ENCODE measurements at regions not wholly inside any gene's neighbourhood (a gene's known extent, or its start where the extent isn't known, plus 50 kb on each side); places are given as distances from the start of the nearest gene placed in this dataset.
"Not testable (repeated sequence)": the region's sequence is repeated elsewhere in the genome, so short reads cannot be mapped to it uniquely, and the experiment has no call there.

DNA sequence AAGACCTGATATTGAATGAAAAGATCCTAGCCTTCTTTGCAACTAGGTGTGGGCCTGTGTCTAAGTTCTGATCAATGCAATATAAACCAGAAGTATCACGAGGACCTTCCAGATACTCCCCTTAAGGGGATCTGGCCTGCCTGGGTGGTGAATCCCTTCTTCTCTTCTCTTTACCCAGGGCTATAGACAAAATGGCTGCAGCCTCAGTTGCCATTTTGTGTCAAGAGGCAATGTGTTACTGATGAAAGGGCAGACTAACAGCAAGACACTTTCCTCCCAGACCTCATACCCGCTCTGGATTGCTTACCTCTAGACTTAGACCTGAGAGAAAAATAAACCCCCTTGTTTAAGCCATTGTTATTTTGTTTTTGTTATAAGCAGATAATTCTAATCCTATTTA, 84.5 kb upstream of the CHD6 start:
- H3K4me1 Mint-ChIP-seq: peaks cover 3% of the 10 kb centered on the region
- H3K27me3 Mint-ChIP-seq: peaks cover 3% of the 10 kb centered on the region
- ATAC-seq (no peak), DNase-seq (no peak)
- no peak overlapping the region for H3K4me3 Mint-ChIP-seq
- no peak overlapping the region for H3K27ac Mint-ChIP-seq
- no peaks in the 10 kb centered on the region for H3K9me3 Mint-ChIP-seq

DNA sequence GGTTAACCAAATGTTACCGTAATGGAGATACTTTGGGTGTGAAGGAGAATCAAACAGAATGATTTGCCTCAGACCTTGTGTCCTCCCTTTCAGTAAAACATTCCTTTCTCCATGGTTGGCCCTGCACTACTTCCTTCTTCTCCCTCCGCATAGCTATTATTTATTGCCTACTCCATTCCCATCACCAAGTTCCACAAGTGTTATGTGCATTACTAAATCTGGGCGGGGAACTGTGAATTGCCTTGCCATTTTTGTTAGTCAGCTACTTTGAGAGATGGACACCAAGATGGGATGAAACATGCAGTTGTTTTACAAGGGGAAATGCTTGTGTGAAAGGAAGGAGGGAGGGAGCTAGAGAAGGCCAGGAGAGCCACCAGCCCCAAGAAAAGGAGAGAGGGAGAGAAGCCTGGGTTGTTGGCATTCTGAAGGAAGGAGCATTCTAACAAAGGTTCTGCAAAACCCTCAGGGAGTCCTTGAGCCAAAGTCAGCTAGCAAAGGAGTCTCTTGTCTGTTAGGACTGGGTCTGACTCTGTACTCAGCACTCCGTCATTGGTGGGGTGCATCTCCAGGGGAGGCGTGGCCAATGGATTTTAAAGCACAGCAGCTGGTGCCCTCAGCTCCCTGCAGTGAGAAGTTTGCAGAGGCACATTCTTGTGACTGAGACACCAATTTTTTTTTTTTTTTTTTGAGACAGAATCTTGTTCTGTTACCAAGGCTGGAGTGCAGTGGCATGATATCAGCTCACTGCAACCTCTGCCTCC, 83.6 kb upstream of the CHD6 start:
- peaks cover 6% of the 10 kb centered on the region for H3K4me1 Mint-ChIP-seq
- ATAC-seq (no peak), DNase-seq (no peak)
- peaks cover 7% of the 10 kb centered on the region for H3K27me3 Mint-ChIP-seq
- no peak overlapping the region for H3K4me3 Mint-ChIP-seq
- no peaks in the 10 kb centered on the region for H3K9me3 Mint-ChIP-seq
- H3K27ac Mint-ChIP-seq: no peak overlapping the region

GRCh38 chr20:41699673-41700072, 81.5 kb upstream of the CHD6 start:
- H3K4me1 Mint-ChIP-seq, H3K4me3 Mint-ChIP-seq, H3K9me3 Mint-ChIP-seq, H3K27ac Mint-ChIP-seq, H3K27me3 Mint-ChIP-seq, ATAC-seq, DNase-seq: not testable (repeated sequence)

GRCh38 chr20:41697861-41698559, 79.8 kb upstream of the CHD6 start:
- no peak overlapping the region for H3K27ac Mint-ChIP-seq
- peaks cover 19% of the 10 kb centered on the region for H3K4me1 Mint-ChIP-seq
- peak in 1 of 2 donors; percentile 17 for DNase-seq

DNA sequence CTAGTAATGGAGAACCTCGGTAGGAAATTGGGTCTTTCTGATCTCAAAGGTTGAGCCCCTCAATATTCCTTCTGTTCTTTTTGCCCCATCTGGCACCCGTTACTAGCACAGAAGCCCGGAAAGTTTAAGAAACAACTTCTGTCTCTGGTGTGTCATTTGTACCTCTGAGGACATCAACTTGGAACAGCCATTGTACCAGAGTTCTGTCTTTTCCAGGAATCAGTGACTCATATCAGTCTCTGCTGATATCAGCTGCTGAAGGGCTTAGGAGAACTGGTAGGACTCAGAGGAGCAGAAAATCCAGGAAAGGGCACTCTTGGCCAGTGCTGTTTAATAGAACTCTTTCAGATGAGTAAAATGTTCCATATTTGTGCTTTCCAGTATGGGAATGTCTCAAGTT, 78.3 kb upstream of the CHD6 start:
- no peak overlapping the region for H3K27ac Mint-ChIP-seq
- peaks cover 7% of the 10 kb centered on the region for H3K27me3 Mint-ChIP-seq
- DNase-seq (no peak), ATAC-seq (no peak)
- no peak overlapping the region for H3K4me3 Mint-ChIP-seq
- H3K4me1 Mint-ChIP-seq: peaks cover 25% of the 10 kb centered on the region
- no peaks in the 10 kb centered on the region for H3K9me3 Mint-ChIP-seq

More at GRCh38 chr20:41697861-41698559, 79.8 kb upstream of the CHD6 start:
- peaks cover 7% of the 10 kb centered on the region for H3K27me3 Mint-ChIP-seq
- H3K9me3 Mint-ChIP-seq: no peaks in the 10 kb centered on the region
- no peak for ATAC-seq
- H3K4me3 Mint-ChIP-seq: no peak overlapping the region

GRCh38 chr20:41694796-41695195, 76.6 kb upstream of the CHD6 start:
- peak overlapping the region in 1 of 2 donors; percentile 24 for H3K4me3 Mint-ChIP-seq
- H3K27ac Mint-ChIP-seq: no peak overlapping the region
- peaks cover 25% of the 10 kb centered on the region for H3K4me1 Mint-ChIP-seq
- no peak for DNase-seq
- ATAC-seq: no peak
- H3K27me3 Mint-ChIP-seq: peaks cover 7% of the 10 kb centered on the region
- H3K9me3 Mint-ChIP-seq: no peaks in the 10 kb centered on the region

GRCh38 chr20:41693136-41693979, 75.2 kb upstream of the CHD6 start:
- Mint-ChIP-seq H3K4me1 (peaks cover 25% of the 10 kb centered on the region), H3K27me3 (peaks cover 7% of the 10 kb centered on the region), H3K27ac (peak overlapping the region; percentile 95 to 99), H3K9me3 (no peaks in the 10 kb centered on the region), H3K4me3 (peak overlapping the region; percentile 86 to 93)
- peak; percentile 73 to 83 for DNase-seq
- ATAC-seq: peak; percentile 97

- H3K4me1 Mint-ChIP-seq: peaks cover 22% of the 10 kb centered on the region
- ATAC-seq (peak; percentile 70), DNase-seq (peak; percentile 69 to 72)
- H3K4me3 Mint-ChIP-seq: peak overlapping the region; percentile 86 to 93
- peak overlapping the region; percentile 95 to 99 for H3K27ac Mint-ChIP-seq
- peaks cover 3% of the 10 kb centered on the region for H3K27me3 Mint-ChIP-seq
- H3K9me3 Mint-ChIP-seq: no peaks in the 10 kb centered on the region
Measured at GRCh38 chr20:41692479-41693135, 74.4 kb upstream of the CHD6 start.

DNA sequence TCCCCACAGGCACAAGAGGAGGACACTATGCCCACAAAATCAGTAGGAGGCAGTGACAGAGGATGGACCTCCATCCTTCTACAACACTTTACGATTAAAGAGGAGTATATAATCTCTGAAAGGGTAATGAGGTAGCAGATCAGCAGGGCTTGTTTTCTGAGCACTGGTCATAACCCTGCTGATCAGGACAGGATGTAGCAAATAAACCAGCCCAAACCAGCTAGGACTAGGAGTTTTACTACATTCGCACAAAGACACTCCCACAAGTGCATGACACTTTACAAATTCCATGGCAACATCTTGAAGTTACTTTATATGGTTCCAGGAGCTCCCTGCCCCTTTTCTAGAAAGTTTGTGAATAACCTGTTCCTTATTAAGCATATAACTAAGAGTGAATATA, 73.3 kb upstream of the CHD6 start:
- DNase-seq (no peak), ATAC-seq (no peak)
- Mint-ChIP-seq H3K4me1 (peaks cover 20% of the 10 kb centered on the region), H3K27ac (no peak overlapping the region), H3K9me3 (no peaks in the 10 kb centered on the region), H3K4me3 (no peak overlapping the region), H3K27me3 (peaks cover 7% of the 10 kb centered on the region)

- H3K27me3 Mint-ChIP-seq: peaks cover 10% of the 10 kb centered on the region
- H3K9me3 Mint-ChIP-seq: no peaks in the 10 kb centered on the region
- H3K4me3 Mint-ChIP-seq: no peak overlapping the region
- DNase-seq: no peak
- no peak overlapping the region for H3K27ac Mint-ChIP-seq
- H3K4me1 Mint-ChIP-seq: peaks cover 20% of the 10 kb centered on the region
- no peak for ATAC-seq
Measured at GRCh38 chr20:41690702-41691101, 72.5 kb upstream of the CHD6 start.

DNA sequence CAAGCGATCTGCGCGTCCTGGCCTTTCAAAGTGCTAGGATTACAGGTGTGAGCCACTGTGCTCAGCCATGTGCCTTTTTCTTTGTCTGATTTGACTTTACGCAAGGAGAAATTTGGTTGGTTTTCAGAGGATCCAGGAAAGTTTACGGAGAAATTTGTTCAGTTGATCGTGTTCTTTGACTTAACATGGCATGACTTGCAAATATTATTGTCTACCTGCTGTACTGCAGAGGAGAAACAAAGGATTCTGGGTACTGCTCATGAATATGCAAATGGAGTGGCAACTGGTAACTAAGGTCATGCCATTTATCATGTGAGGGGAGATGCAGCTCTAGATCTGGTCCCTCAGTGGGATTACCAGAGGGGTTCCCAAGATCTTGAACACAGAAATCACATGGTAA, 68.8 kb upstream of the CHD6 start:
- H3K9me3 Mint-ChIP-seq: no peaks in the 10 kb centered on the region
- no peak for DNase-seq
- H3K4me1 Mint-ChIP-seq: peaks cover under 1% of the 10 kb centered on the region
- H3K27ac Mint-ChIP-seq: no peak overlapping the region
- peaks cover 10% of the 10 kb centered on the region for H3K27me3 Mint-ChIP-seq
- H3K4me3 Mint-ChIP-seq: no peak overlapping the region
- ATAC-seq: no peak

- ATAC-seq, H3K4me3 Mint-ChIP-seq, H3K9me3 Mint-ChIP-seq, H3K4me1 Mint-ChIP-seq, H3K27ac Mint-ChIP-seq, DNase-seq: not testable (repeated sequence)
- peaks cover 18% of the 10 kb centered on the region for H3K27me3 Mint-ChIP-seq
Measured at GRCh38 chr20:41685145-41685544, 67.0 kb upstream of the CHD6 start.

- Mint-ChIP-seq H3K4me1 (no peaks in the 10 kb centered on the region), H3K27me3 (peaks cover 8% of the 10 kb centered on the region), H3K9me3 (no peaks in the 10 kb centered on the region), H3K27ac (no peak overlapping the region), H3K4me3 (no peak overlapping the region)
- ATAC-seq (no peak), DNase-seq (no peak)
Measured at GRCh38 chr20:41678799-41679198, 60.6 kb upstream of the CHD6 start.

DNA sequence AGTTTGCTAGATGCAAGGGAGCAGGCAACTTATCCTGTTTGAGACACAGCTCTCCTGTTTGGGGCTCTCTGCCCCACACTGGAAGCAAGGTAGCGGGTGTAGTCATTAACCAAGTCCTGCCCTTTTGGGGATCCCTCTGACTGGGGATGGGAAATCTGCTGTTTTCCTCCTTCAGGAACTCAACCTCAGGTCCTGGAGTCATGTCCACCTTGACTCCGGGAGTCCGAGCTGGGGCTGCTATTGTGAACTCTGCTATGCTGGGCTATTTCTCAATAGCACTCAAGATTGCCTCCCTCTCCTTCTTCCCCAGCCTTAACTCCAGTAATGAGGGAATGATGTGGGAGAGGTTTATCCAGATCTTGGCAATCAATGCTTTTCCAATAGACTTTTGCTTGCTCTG, 54.1 kb upstream of the CHD6 start:
- Mint-ChIP-seq H3K27me3 (peaks cover 41% of the 10 kb centered on the region), H3K27ac (no peak overlapping the region)

DNA sequence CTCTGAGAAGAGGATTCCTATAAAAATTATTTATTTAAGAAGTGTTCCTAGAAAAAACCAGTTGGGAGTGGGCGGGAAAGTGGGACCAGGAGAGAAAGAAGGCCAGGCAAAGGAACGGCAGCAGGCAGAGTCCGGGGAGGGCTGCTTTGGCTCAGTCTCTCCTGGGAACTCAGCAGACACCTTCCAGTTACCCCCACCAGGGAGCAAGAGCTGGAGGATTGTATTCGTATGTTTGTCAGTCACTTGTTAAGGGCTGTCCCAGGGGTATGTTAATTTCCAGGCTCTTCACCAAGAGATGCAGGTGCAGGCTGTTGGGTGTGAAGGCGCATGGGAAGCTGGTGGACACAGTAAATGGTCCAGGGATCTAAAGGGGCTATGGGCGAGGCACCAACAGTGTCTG, 53.0 kb upstream of the CHD6 start:
- no peak overlapping the region for H3K27ac Mint-ChIP-seq
- no peak overlapping the region for H3K4me3 Mint-ChIP-seq
- H3K4me1 Mint-ChIP-seq: no peaks in the 10 kb centered on the region
- ATAC-seq (no peak), DNase-seq (no peak)
- peaks cover 45% of the 10 kb centered on the region for H3K27me3 Mint-ChIP-seq
- H3K9me3 Mint-ChIP-seq: no peaks in the 10 kb centered on the region

More for the DNA sequence above, 54.1 kb upstream of the CHD6 start:
- DNase-seq (no peak), ATAC-seq (no peak)
- Mint-ChIP-seq H3K4me1 (no peaks in the 10 kb centered on the region), H3K9me3 (no peaks in the 10 kb centered on the region), H3K4me3 (no peak overlapping the region)
